ENCODE measurements at regions not wholly inside any gene's neighbourhood (a gene's known extent, or its start where the extent isn't known, plus 50 kb on each side); places are given as distances from the start of the nearest gene placed in this dataset.

GRCh38 chr13:48851707-48852106 lies 124.0 kb upstream of the FNDC3A start:
- intact Hi-C loops (cut with DNase I), result no loop called here
- TF ChIP-seq EP300 (IDR thresholded peaks at IDR 0.05) (no peak), CTCF (IDR thresholded peaks at IDR 0.05) (no peak), POLR2A (IDR thresholded peaks at IDR 0.05) (no peak)
- 88 to 94% (median 93%) methylated on average over 2 of the region's 2 CpGs for WGBS, 3 donors
- no peaks in the 10 kb centered on the region for H3K36me3 ChIP-seq
- DNase-seq, result no peak
- no peak overlapping the region for H3K27ac ChIP-seq
- no peaks in the 10 kb centered on the region for H3K9me3 ChIP-seq
- H3K27me3 ChIP-seq, result no peaks in the 10 kb centered on the region
- no peaks in the 10 kb centered on the region for H3K4me1 ChIP-seq (ENCODE audit: insufficient read depth)
- H3K4me3 ChIP-seq, result no peak overlapping the region

GRCh38 chr13:48852911-48853727 lies 122.6 kb upstream of the FNDC3A start:
- H3K9me3 ChIP-seq, result no peaks in the 10 kb centered on the region
- TF ChIP-seq POLR2A (IDR thresholded peaks at IDR 0.05) (no peak), EP300 (IDR thresholded peaks at IDR 0.05) (no peak), CTCF (IDR thresholded peaks at IDR 0.05) (no peak)
- no peak overlapping the region for H3K27ac ChIP-seq
- no peaks in the 10 kb centered on the region for H3K27me3 ChIP-seq
- H3K4me1 ChIP-seq (ENCODE audit: insufficient read depth), result no peaks in the 10 kb centered on the region
- no peaks in the 10 kb centered on the region for H3K36me3 ChIP-seq
- DNase-seq, result no peak
- H3K4me3 ChIP-seq, result no peak overlapping the region
- intact Hi-C loops (cut with DNase I), result no loop called here
- WGBS, 3 donors, result 79 to 83% (median 83%) methylated on average over 8 of the region's 8 CpGs

- WGBS, 3 donors, result 58 to 64% (median 59%) methylated on average over 5 of the region's 5 CpGs
- Histone ChIP-seq H3K36me3 (no peaks in the 10 kb centered on the region), H3K4me1 (ENCODE audit: insufficient read depth) (no peaks in the 10 kb centered on the region), H3K9me3 (no peaks in the 10 kb centered on the region), H3K4me3 (no peak overlapping the region), H3K27ac (no peak overlapping the region), H3K27me3 (no peaks in the 10 kb centered on the region)
- intact Hi-C loops (cut with DNase I), result no loop called here
- TF ChIP-seq POLR2A (IDR thresholded peaks at IDR 0.05) (no peak), EP300 (IDR thresholded peaks at IDR 0.05) (no peak), CTCF (IDR thresholded peaks at IDR 0.05) (no peak)
- no peak for DNase-seq
These were observed 122.0 kb upstream of the FNDC3A start for GRCh38 chr13:48853728-48854102.

- intact Hi-C loops (cut with DNase I), result no loop called here
- no peak for TF ChIP-seq EP300 (IDR thresholded peaks at IDR 0.05)
- no peak for TF ChIP-seq POLR2A (IDR thresholded peaks at IDR 0.05)
- no peak for TF ChIP-seq CTCF (IDR thresholded peaks at IDR 0.05)
- Histone ChIP-seq H3K27ac (no peak overlapping the region), H3K9me3 (no peaks in the 10 kb centered on the region), H3K4me3 (no peak overlapping the region), H3K4me1 (ENCODE audit: insufficient read depth) (no peaks in the 10 kb centered on the region), H3K36me3 (no peaks in the 10 kb centered on the region), H3K27me3 (no peaks in the 10 kb centered on the region)
- no peak for DNase-seq
- 90 to 97% (median 95%) methylated on average over 4 of the region's 4 CpGs for WGBS, 3 donors
These were observed 118.1 kb upstream of the FNDC3A start for GRCh38 chr13:48857576-48857975.

Measured in ovary (tissue), 7 donors.